HEK293T (cell line): ENCODE measurements at regions not wholly inside any gene's neighbourhood (a gene's known extent, or its start where the extent isn't known, plus 50 kb on each side); places are given as distances from the start of the nearest gene placed in this dataset.
"Not testable (repeated sequence)": the region's sequence is repeated elsewhere in the genome, so short reads cannot be mapped to it uniquely, and the experiment has no call there.

Source experiments
- CTCF ChIA-PET: fragments of 350-600 bp; formaldehyde crosslinking; extraction: SDS; loops from one replicate; lab custom pipeline; 2021; ENCODE audit warnings: antibody characterized with exemption, inconsistent platforms; lab: Yijun Ruan, JAX
- POLR2A ChIA-PET: fragments of 350-600 bp; formaldehyde crosslinking; extraction: SDS; loops from one replicate; lab custom pipeline; 2020; ENCODE audit warnings: antibody characterized with exemption, inconsistent platforms; lab: Yijun Ruan, JAX
- DNase-seq: peaks from one replicate; pipeline ENCODE4 v3.0.0; 2012; ENCODE audit warnings: mixed read lengths; ENCODE audit errors: extremely low spot score
- ARNT ChIP-seq: fragments of 450-650 bp; IDR thresholded peaks from 2 replicates; pipeline ENCODE4 v1.6.1; 2017; ENCODE audit warnings: mild to moderate bottlenecking
- BHLHE40 ChIP-seq: fragments of 450-650 bp; IDR thresholded peaks from 2 replicates; pipeline ENCODE4 v1.6.1; 2016; ENCODE audit warnings: mild to moderate bottlenecking, moderate library complexity, borderline replicate concordance
- CTBP1 ChIP-seq: fragments of 450-650 bp; IDR thresholded peaks from 2 replicates; pipeline ENCODE4 v1.6.1; 2016; ENCODE audit warnings: borderline replicate concordance
- ELF4 ChIP-seq: fragments of 450-650 bp; IDR thresholded peaks from 2 replicates; pipeline ENCODE4 v1.6.1; 2017; ENCODE audit warnings: antibody characterized with exemption
- FOXA1 ChIP-seq: fragments of 450-650 bp; IDR thresholded peaks from 2 replicates; pipeline ENCODE4 v1.6.1; 2016; ENCODE audit warnings: mild to moderate bottlenecking
- FOXK2 ChIP-seq: fragments of 450-650 bp; IDR thresholded peaks from 2 replicates; pipeline ENCODE4 v1.6.1; 2016; ENCODE audit warnings: mild to moderate bottlenecking
- FOXM1 ChIP-seq: fragments of 450-650 bp; IDR thresholded peaks from 2 replicates; pipeline ENCODE4 v1.6.1; 2017; ENCODE audit warnings: mild to moderate bottlenecking, borderline replicate concordance
- HDGF ChIP-seq: fragments of 450-650 bp; IDR thresholded peaks from 2 replicates; pipeline ENCODE4 v1.6.1; 2017; ENCODE audit warnings: antibody characterized with exemption, borderline replicate concordance
- L3MBTL2 ChIP-seq: fragments of 450-650 bp; conservative IDR thresholded peaks from 2 replicates; pipeline ENCODE4 v1.6.1; 2016; ENCODE audit warnings: mild to moderate bottlenecking
- LEF1 ChIP-seq: fragments of 450-650 bp; IDR thresholded peaks from 2 replicates; pipeline ENCODE4 v1.6.1; 2017; ENCODE audit warnings: mild to moderate bottlenecking, borderline replicate concordance
- NFRKB ChIP-seq: fragments of 450-650 bp; IDR thresholded peaks from 2 replicates; pipeline ENCODE4 v1.6.1; 2016; ENCODE audit warnings: mild to moderate bottlenecking, moderate library complexity
- PKNOX1 ChIP-seq: fragments of 450-650 bp; IDR thresholded peaks from 2 replicates; pipeline ENCODE4 v1.6.1; 2016
- SP1 ChIP-seq: fragments of 450-650 bp; IDR thresholded peaks from 2 replicates; pipeline ENCODE4 v1.6.1; 2017
- SUZ12 ChIP-seq: fragments of 450-650 bp; IDR thresholded peaks from 2 replicates; pipeline ENCODE4 v1.6.1; 2016; ENCODE audit warnings: mild to moderate bottlenecking
- TARDBP ChIP-seq: fragments of 450-650 bp; IDR thresholded peaks from 2 replicates; pipeline ENCODE4 v1.6.1; 2016
- ZNF384 ChIP-seq: fragments of 450-650 bp; IDR thresholded peaks from 2 replicates; pipeline ENCODE4 v1.6.1; 2016

- POLR2A ChIA-PET = no interaction called here
- CTCF ChIA-PET = interaction anchor here (0.7 kb wide), 1 partner anchor 153 kb away, joined by 3 read pairs; no protein-coding TSS in a partner anchor
- no peak for TF ChIP-seq SUZ12
- TF ChIP-seq FOXA1 = no peak
- TF ChIP-seq TARDBP = no peak
- no peak for TF ChIP-seq BHLHE40
- TF ChIP-seq CTBP1 = no peak
- no peak for TF ChIP-seq ARNT
- TF ChIP-seq L3MBTL2 = no peak
- TF ChIP-seq FOXK2 = no peak
- TF ChIP-seq SP1 = no peak
- no peak for TF ChIP-seq LEF1
- TF ChIP-seq HDGF = no peak
- no peak for TF ChIP-seq ELF4
- TF ChIP-seq FOXM1 = no peak
- TF ChIP-seq ZNF384 = no peak
- no peak for TF ChIP-seq NFRKB
- no peak for TF ChIP-seq PKNOX1
These were observed 381.2 kb downstream of the PTPRC start for GRCh38 chr1:199020051-199020450.

GRCh38 chr1:199020904-199021303 lies 382.1 kb downstream of the PTPRC start:
- CTCF ChIA-PET = no interaction called here
- TF ChIP-seq SUZ12 (no peak), PKNOX1 (no peak), LEF1 (no peak), ZNF384 (no peak), ELF4 (no peak), CTBP1 (no peak), FOXA1 (no peak), FOXM1 (no peak), BHLHE40 (no peak), SP1 (no peak), ARNT (no peak), HDGF (no peak), NFRKB (no peak), L3MBTL2 (no peak), TARDBP (no peak), FOXK2 (no peak)
- POLR2A ChIA-PET = no interaction called here
- DNase-seq = no peak

More at GRCh38 chr1:199020051-199020450, 381.2 kb downstream of the PTPRC start:
- DNase-seq = no peak

GRCh38 chr1:199029401-199029800 lies 390.6 kb downstream of the PTPRC start:
- ChIA-PET POLR2A (no interaction called here), CTCF (no interaction called here)

GRCh38 chr1:199029855-199030254 lies 391.0 kb downstream of the PTPRC start:
- POLR2A ChIA-PET = no interaction called here
- DNase-seq = no peak

More at GRCh38 chr1:199029401-199029800, 390.6 kb downstream of the PTPRC start:
- no peak for TF ChIP-seq L3MBTL2
- no peak for DNase-seq

GRCh38 chr1:199030541-199030940 lies 391.7 kb downstream of the PTPRC start:
- DNase-seq, POLR2A ChIA-PET, CTCF ChIA-PET: not testable (repeated sequence)

More at GRCh38 chr1:199029855-199030254, 391.0 kb downstream of the PTPRC start:
- CTCF ChIA-PET = no interaction called here
- TF ChIP-seq FOXM1 (no peak), LEF1 (no peak), TARDBP (no peak)

- DNase-seq, CTCF ChIA-PET, POLR2A ChIA-PET: not testable (repeated sequence)
These were observed 392.3 kb downstream of the PTPRC start for GRCh38 chr1:199031170-199031569.

GRCh38 chr1:199032479-199032878 lies 393.6 kb downstream of the PTPRC start:
- DNase-seq, POLR2A ChIA-PET, CTCF ChIA-PET: not testable (repeated sequence)

GRCh38 chr1:199033661-199034060 lies 394.8 kb downstream of the PTPRC start:
- TF ChIP-seq BHLHE40 (no peak), LEF1 (no peak), ELF4 (no peak), PKNOX1 (no peak), SP1 (no peak), HDGF (no peak), ARNT (no peak), L3MBTL2 (no peak), FOXM1 (no peak), FOXA1 (no peak), FOXK2 (no peak), CTBP1 (no peak), NFRKB (no peak), ZNF384 (no peak), TARDBP (no peak), SUZ12 (no peak)
- no peak for DNase-seq
- POLR2A ChIA-PET = no interaction called here
- CTCF ChIA-PET = no interaction called here
